Prostate gland (tissue), 2 donors: ENCODE measurements at regions not wholly inside any gene's neighbourhood (a gene's known extent, or its start where the extent isn't known, plus 50 kb on each side); places are given as distances from the start of the nearest gene placed in this dataset.

Source experiments
- DNase-seq: peaks from one replicate; pipeline ENCODE4 v3.0.0-alpha.2; 2019; ENCODE audit warnings: low spot score
- H3K27ac ChIP-seq, 2 donors: fragments of 200-600 bp; sonication (generic); 2 replicates each; pipeline ENCODE4 v1.5.1; 2017 to 2019
- H3K27me3 ChIP-seq: fragments of 200-600 bp; sonication (generic); replicated peaks from 2 replicates; pipeline ENCODE4 v1.5.1; 2019; ENCODE audit not compliant: insufficient read depth
- H3K36me3 ChIP-seq, 2 donors: fragments of 200-600 bp; sonication (generic); 1 replicate in 1 of 2; 2 replicates in 1 of 2; pipeline versions ENCODE4 v1.5.1 to v1.8.1; 2017 to 2019
- H3K4me1 ChIP-seq: fragments of 200-600 bp; sonication (generic); replicated peaks from 2 replicates; pipeline ENCODE4 v1.5.1; 2019
- H3K4me3 ChIP-seq, 2 donors: fragments of 200-600 bp; sonication (generic); 2 replicates each; pipeline ENCODE4 v1.5.1; 2017 to 2019
- H3K9me3 ChIP-seq: fragments of 200-600 bp; sonication (generic); 2 replicates; pipeline ENCODE4 v1.5.1; 2017
- POLR2A ChIP-seq: fragments of 450-650 bp; IDR thresholded peaks from one replicate; pipeline ENCODE4 v1.6.1; 2016; ENCODE audit warnings: antibody characterized with exemption, mild to moderate bottlenecking
- POLR2AphosphoS5 ChIP-seq: sonication (generic); formaldehyde crosslinking; IDR thresholded peaks from one replicate; pipeline ENCODE4 v1.6.1; 2017; ENCODE audit warnings: antibody characterized with exemption
- WGBS: methylation state at CpG from one replicate; pipeline ENCODE4 v1.1.5; 2018; 5-methylcytosine and 5-hydroxymethylcytosine counted together
- intact Hi-C: fragments of 100-400 bp; cut with DNase I; formaldehyde crosslinking; loops from one replicate; pipeline ENCODE4 v1.14.2; 2022
- TF ChIP-seq, protein P1 (sequence below), 4 experiments: fragments of 200-600 bp in 2 of 4; fragments of 450-650 bp in 2 of 4; sonication (generic) in 2 of 4; IDR thresholded peaks; 1 replicate in 3 of 4; 2 replicates in 1 of 4; pipeline ENCODE4 v1.5.1; 2016 to 2019; ENCODE audit warnings: antibody characterized with exemption in 4 of 4, mild to moderate bottlenecking in 2 of 4, moderate library complexity in 2 of 4

DNA sequence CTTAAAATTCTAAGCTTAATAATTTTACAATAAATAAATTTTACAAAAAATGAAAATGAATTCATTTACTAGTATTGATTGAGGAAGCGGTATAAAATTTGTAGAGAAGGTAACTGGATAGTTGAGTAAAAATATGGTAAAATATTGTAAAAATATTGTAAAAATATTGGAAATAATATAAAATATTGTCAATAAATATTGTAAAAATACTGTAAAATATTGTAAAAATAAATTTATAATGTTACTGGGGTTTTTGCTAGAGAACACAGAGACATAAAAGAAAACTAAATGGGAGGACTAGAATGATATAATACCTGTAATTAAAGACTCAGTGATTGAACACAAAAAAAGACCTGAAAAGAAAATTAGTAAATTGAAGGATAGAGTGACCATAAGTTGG, 546.3 kb upstream of the NETO1 start:
- no peak overlapping the region for H3K27ac ChIP-seq
- no peaks in the 10 kb centered on the region for H3K36me3 ChIP-seq
- H3K4me1 ChIP-seq: no peaks in the 10 kb centered on the region
- TF ChIP-seq POLR2A (no peak), POLR2AphosphoS5 (no peak)
- TF ChIP-seq, protein P1, sequence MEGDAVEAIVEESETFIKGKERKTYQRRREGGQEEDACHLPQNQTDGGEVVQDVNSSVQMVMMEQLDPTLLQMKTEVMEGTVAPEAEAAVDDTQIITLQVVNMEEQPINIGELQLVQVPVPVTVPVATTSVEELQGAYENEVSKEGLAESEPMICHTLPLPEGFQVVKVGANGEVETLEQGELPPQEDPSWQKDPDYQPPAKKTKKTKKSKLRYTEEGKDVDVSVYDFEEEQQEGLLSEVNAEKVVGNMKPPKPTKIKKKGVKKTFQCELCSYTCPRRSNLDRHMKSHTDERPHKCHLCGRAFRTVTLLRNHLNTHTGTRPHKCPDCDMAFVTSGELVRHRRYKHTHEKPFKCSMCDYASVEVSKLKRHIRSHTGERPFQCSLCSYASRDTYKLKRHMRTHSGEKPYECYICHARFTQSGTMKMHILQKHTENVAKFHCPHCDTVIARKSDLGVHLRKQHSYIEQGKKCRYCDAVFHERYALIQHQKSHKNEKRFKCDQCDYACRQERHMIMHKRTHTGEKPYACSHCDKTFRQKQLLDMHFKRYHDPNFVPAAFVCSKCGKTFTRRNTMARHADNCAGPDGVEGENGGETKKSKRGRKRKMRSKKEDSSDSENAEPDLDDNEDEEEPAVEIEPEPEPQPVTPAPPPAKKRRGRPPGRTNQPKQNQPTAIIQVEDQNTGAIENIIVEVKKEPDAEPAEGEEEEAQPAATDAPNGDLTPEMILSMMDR (IDR thresholded peaks at IDR 0.05): no peak
- WGBS: 93% methylated on average over 1 of the region's 1 CpG
- no peaks in the 10 kb centered on the region for H3K27me3 ChIP-seq
- no peaks in the 10 kb centered on the region for H3K9me3 ChIP-seq
- DNase-seq: no peak
- intact Hi-C loops: no loop called here
- no peak overlapping the region for H3K4me3 ChIP-seq

DNA sequence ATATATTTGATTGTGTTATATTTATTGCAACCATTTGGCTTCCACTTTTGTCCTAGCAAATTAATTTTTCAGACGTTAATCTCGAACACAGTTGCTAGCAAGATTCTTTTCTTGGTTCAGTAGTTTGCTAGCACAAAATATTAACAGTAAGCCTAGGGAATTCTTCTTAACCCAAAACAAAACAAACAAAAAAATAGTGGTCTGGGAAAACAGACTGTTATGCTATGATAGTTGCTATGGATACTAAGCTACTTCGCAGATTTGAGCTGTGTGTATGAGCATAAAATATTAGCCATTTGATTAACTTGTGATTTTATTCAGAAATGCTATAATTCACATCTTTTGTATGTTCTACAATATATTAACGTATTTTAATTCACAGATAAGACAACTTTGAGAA, 541.5 kb upstream of the NETO1 start:
- 71% methylated on average over 4 of the region's 4 CpGs for WGBS
- intact Hi-C loops: no loop called here
- Histone ChIP-seq H3K9me3 (no peaks in the 10 kb centered on the region), H3K27me3 (no peaks in the 10 kb centered on the region), H3K36me3 (no peaks in the 10 kb centered on the region), H3K4me3 (no peak overlapping the region), H3K4me1 (no peaks in the 10 kb centered on the region), H3K27ac (no peak overlapping the region)
- TF ChIP-seq POLR2A (no peak), POLR2AphosphoS5 (no peak)
- TF ChIP-seq, protein P1 (IDR thresholded peaks at IDR 0.05): no peak
- no peak for DNase-seq

DNA sequence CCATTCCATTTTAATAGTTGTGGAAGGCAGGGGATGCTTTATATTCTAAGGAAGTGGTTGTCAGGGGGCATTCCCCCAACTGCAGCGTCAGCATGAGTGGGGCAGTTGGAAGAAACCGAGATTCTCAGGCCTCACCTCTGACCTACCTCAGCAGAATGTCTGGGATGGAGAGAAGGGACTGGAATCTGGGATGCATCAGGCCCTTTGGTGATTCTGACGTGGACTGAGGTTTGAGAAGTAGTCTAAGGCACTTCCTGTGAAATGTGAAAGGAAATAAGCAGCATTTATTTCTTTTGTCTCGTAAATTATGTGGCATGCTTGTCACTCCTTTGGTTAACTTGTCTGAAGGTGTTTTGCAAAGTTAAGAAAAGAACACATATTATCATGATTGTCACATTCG, 540.7 kb upstream of the NETO1 start:
- H3K36me3 ChIP-seq: no peaks in the 10 kb centered on the region
- DNase-seq: no peak
- H3K4me3 ChIP-seq: no peak overlapping the region
- no peaks in the 10 kb centered on the region for H3K27me3 ChIP-seq
- intact Hi-C loops: no loop called here
- TF ChIP-seq POLR2A: no peak
- TF ChIP-seq, protein P1 (IDR thresholded peaks at IDR 0.05): no peak
- no peak for TF ChIP-seq POLR2AphosphoS5
- H3K9me3 ChIP-seq: no peaks in the 10 kb centered on the region
- 69% methylated on average over 5 of the region's 5 CpGs for WGBS
- H3K27ac ChIP-seq: no peak overlapping the region
- H3K4me1 ChIP-seq: no peaks in the 10 kb centered on the region

DNA sequence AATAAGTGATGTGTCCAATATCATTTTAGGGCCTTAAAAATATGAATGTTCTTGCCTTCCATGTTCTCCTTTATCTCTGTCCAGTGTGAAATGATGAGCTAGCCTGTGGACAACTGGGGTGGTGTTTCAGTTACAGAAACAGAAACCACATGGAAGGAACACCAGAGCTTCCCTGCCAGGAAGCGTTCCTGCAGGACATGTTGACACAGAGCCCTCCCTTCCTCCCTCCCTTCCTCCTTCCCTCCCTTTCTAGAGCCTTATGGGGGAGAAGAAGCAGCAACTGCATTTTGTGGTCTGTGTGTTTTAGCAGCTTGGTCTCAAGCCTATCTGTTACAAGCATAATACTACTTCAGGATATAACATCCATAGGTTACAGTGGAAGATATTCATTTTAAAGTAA, 539.7 kb upstream of the NETO1 start:
- no peaks in the 10 kb centered on the region for H3K27me3 ChIP-seq
- no peak overlapping the region for H3K4me3 ChIP-seq
- TF ChIP-seq POLR2A (no peak), POLR2AphosphoS5 (no peak)
- TF ChIP-seq, protein P1 (IDR thresholded peaks at IDR 0.05): no peak
- H3K36me3 ChIP-seq: no peaks in the 10 kb centered on the region
- 15% methylated on average over 1 of the region's 1 CpG for WGBS
- no peaks in the 10 kb centered on the region for H3K9me3 ChIP-seq
- no peaks in the 10 kb centered on the region for H3K4me1 ChIP-seq
- intact Hi-C loops: no loop called here
- no peak for DNase-seq
- no peak overlapping the region for H3K27ac ChIP-seq

DNA sequence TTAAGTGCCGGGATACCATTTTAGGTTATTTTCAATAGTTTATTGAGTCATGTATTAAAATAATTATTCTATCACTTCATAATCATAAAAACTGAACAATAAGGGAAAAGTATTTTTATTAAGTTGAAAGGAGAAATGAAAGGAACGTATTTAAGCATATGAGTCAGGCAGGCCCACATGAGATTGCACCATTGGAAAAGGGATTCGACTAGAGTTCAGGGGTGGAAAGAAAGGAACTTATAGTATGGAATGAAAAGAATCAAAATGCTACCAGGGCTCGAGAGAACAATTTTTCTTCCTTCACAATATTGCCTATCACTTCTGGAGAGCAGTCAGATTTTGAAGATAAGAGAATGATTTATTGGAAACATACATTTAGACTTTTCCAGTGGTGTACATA, 516.5 kb upstream of the NETO1 start:
- no peak overlapping the region for H3K27ac ChIP-seq
- H3K4me3 ChIP-seq: no peak overlapping the region
- DNase-seq: no peak
- H3K36me3 ChIP-seq: no peaks in the 10 kb centered on the region
- TF ChIP-seq, protein P1 (IDR thresholded peaks at IDR 0.05): no peak
- TF ChIP-seq POLR2AphosphoS5 (no peak), POLR2A (no peak)
- H3K27me3 ChIP-seq: no peaks in the 10 kb centered on the region
- H3K4me1 ChIP-seq: no peaks in the 10 kb centered on the region
- intact Hi-C loops: no loop called here
- H3K9me3 ChIP-seq: no peaks in the 10 kb centered on the region
- WGBS: 82% methylated on average over 4 of the region's 4 CpGs
